ENCODE measurements at regions not wholly inside any gene's neighbourhood (a gene's known extent, or its start where the extent isn't known, plus 50 kb on each side); places are given as distances from the start of the nearest gene placed in this dataset.

DNA sequence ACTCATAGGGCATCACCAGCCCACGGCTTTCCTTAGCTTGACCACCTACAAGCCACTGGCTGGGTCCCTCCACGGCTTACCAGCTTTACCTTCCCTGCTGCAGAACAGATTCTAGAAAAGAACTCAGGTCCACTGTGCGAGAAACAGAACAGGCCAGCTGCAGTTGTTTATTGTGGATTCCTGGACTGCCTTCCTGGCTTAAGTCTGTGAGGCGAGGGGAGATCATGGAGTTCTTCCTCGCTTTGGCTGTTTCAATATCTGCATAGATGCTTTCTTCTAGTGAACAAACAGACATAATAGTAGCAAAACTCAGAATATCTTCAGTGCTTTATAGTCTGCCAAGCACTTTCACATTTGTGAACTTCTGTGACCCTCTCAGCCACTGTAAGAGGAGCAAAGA, 162.9 kb upstream of the HABP2 start:
- Histone ChIP-seq H3K4me3 (no peak overlapping the region), H3K27me3 (ENCODE audit: control insufficient read depth in 2 of 2, insufficient read depth in 2 of 2, low read length in 2 of 2) (peaks cover 0 to 9% of the 10 kb centered on the region in 2 experiments; a peak in 2 of 5 replicates), H3K4me1 (replicated peaks in 1 of 2; ENCODE audit: control insufficient read depth in 2 of 2, insufficient read depth in 2 of 2, low read length in 2 of 2) (no peaks in the 10 kb centered on the region), H4K20me1 (replicated peaks; ENCODE audit: control insufficient read depth, insufficient read depth, low read length) (no peaks in the 10 kb centered on the region; the same call in 1 of the 2 replicates), H2AFZ (ENCODE audit: low read depth, low read length) (no peak overlapping the region), H3K9me1 (ENCODE audit: control insufficient read depth, insufficient read depth, low read length) (no peaks in the 10 kb centered on the region), H3K27ac (ENCODE audit: extremely low read depth, low read depth, low read length) (no peak overlapping the region), H3K79me2 (ENCODE audit: control insufficient read depth, insufficient read depth, low read length) (no peaks in the 10 kb centered on the region), H3K36me3 (ENCODE audit: control insufficient read depth, insufficient read depth, low read length) (no peaks in the 10 kb centered on the region), H3K4me2 (ENCODE audit: insufficient read depth, low read length) (no peak overlapping the region), H3K9ac (ENCODE audit: insufficient read depth in 1 of 2, low read depth in 2 of 2, low read length in 2 of 2) (no peak overlapping the region), H3K9me3 (replicated peaks; ENCODE audit: control insufficient read depth, insufficient read depth, low read depth, low read length) (no peaks in the 10 kb centered on the region)
- BruUV-seq (replicated peaks), result no TSS peak
- ChIA-PET POLR2A (no interaction called here), CTCF (ENCODE audit: low intra/inter-chr PET ratio) (no interaction called here)
- DNase-seq (ENCODE audit: extremely low read depth in 1 of 4, low spot score in 3 of 4) (no peak), FAIRE-seq (no peak), ATAC-seq (no peak)
- no peak for TF ChIP-seq EGR1 (conservative IDR thresholded peaks at IDR 0.05)
- TF ChIP-seq ZKSCAN3 (CRISPR knock-in tag; IDR thresholded peaks at IDR 0.05), result no peak
- TF ChIP-seq ZNF75A (CRISPR knock-in tag; IDR thresholded peaks at IDR 0.05), result no peak
- TF ChIP-seq ZNF717 (CRISPR knock-in tag; IDR thresholded peaks at IDR 0.05), result no peak
- TF ChIP-seq TCFL5 (CRISPR knock-in tag; conservative IDR thresholded peaks at IDR 0.05), result no peak
- TF ChIP-seq ETV1 (tag; conservative IDR thresholded peaks at IDR 0.05; ENCODE audit: low read depth), result no peak
- TF ChIP-seq GTF2E2 (tag; IDR thresholded peaks at IDR 0.05), result no peak
- no peak for TF ChIP-seq ZFPM2 (CRISPR knock-in tag; IDR thresholded peaks at IDR 0.05)
- no peak for TF ChIP-seq CSDE1 (IDR thresholded peaks at IDR 0.05)
- TF ChIP-seq, protein P1, sequence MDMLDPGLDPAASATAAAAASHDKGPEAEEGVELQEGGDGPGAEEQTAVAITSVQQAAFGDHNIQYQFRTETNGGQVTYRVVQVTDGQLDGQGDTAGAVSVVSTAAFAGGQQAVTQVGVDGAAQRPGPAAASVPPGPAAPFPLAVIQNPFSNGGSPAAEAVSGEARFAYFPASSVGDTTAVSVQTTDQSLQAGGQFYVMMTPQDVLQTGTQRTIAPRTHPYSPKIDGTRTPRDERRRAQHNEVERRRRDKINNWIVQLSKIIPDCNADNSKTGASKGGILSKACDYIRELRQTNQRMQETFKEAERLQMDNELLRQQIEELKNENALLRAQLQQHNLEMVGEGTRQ (CRISPR knock-in tag; IDR thresholded peaks at IDR 0.05), result no peak
- no peak for TF ChIP-seq SOX6 (IDR thresholded peaks at IDR 0.05)
- TF ChIP-seq ZNF561 (CRISPR knock-in tag; conservative IDR thresholded peaks at IDR 0.05), result no peak
- no peak for TF ChIP-seq HNRNPK (IDR thresholded peaks at IDR 0.05; ENCODE audit: low read depth, low read length, poor library complexity, severe bottlenecking)
- no peak for TF ChIP-seq CHCHD3 (CRISPR knock-in tag; IDR thresholded peaks at IDR 0.05)
- intact Hi-C loops (cut with micrococcal nuclease), result loop anchor here (10.0 kb wide), 2 partner anchors 175 to 915 kb away; no protein-coding TSS in a partner anchor
- WGBS (ENCODE audit: insufficient coverage, low coverage, missing lambda C conversion rate), result 0% methylated on average over 5 of the region's 5 CpGs
- in situ Hi-C loops (cut with MboI), result no loop called here

Measured in K562 (cell line).